Trophoblast cell (in vitro differentiated cells and primary cell): ENCODE measurements at regions not wholly inside any gene's neighbourhood (a gene's known extent, or its start where the extent isn't known, plus 50 kb on each side); places are given as distances from the start of the nearest gene placed in this dataset.
"Not testable (repeated sequence)": the region's sequence is repeated elsewhere in the genome, so short reads cannot be mapped to it uniquely, and the experiment has no call there.

Source experiments
- DNase-seq, 2 donors: peaks; one replicate each; pipeline ENCODE4 v3.0.0-alpha.2; 2016
- H2AFZ ChIP-seq: 2 replicates; pipeline ENCODE4 v1.6.1; 2013; ENCODE audit warnings: low read length, moderate library complexity, mild to moderate bottlenecking; ENCODE audit not compliant: insufficient read depth, poor library complexity
- H2AK5ac ChIP-seq: 2 replicates; pipeline ENCODE4 v1.6.1; 2013; ENCODE audit warnings: mild to moderate bottlenecking, low read length
- H2BK120ac ChIP-seq: 2 replicates; pipeline ENCODE4 v1.6.1; 2013; ENCODE audit warnings: low read length, mild to moderate bottlenecking, moderate library complexity; ENCODE audit not compliant: insufficient read depth, poor library complexity
- H2BK12ac ChIP-seq: 2 replicates; pipeline ENCODE4 v1.6.1; 2013; ENCODE audit warnings: mild to moderate bottlenecking, low read length, moderate library complexity
- H2BK5ac ChIP-seq: 2 replicates; pipeline ENCODE4 v1.6.1; 2013; ENCODE audit warnings: low read length, low read depth, moderate library complexity, mild to moderate bottlenecking; ENCODE audit not compliant: poor library complexity
- H3K14ac ChIP-seq: 2 replicates; pipeline ENCODE4 v1.6.1; 2013; ENCODE audit warnings: mild to moderate bottlenecking, low read length
- H3K18ac ChIP-seq: 2 replicates; pipeline ENCODE4 v1.6.1; 2013; ENCODE audit warnings: mild to moderate bottlenecking, low read length
- H3K23ac ChIP-seq: 2 replicates; pipeline ENCODE4 v1.6.1; 2013; ENCODE audit warnings: low read length
- H3K27ac ChIP-seq: 2 replicates; pipeline ENCODE4 v1.5.1; 2013; ENCODE audit warnings: low read depth, mild to moderate bottlenecking, inconsistent platforms, low read length, moderate library complexity
- H3K27me3 ChIP-seq: 2 replicates; pipeline ENCODE4 v1.6.1; 2013; ENCODE audit warnings: inconsistent platforms, mild to moderate bottlenecking, low read length, moderate library complexity; ENCODE audit not compliant: insufficient read depth
- H3K36me3 ChIP-seq, 2 experiments: 1 replicate in 1 of 2; 2 replicates in 1 of 2; pipeline ENCODE4 v1.6.1; 2013; ENCODE audit warnings: low read length in 2 of 2, mild to moderate bottlenecking in 2 of 2, moderate library complexity in 1 of 2; ENCODE audit not compliant: insufficient read depth in 2 of 2, control insufficient read depth in 1 of 2
- H3K4ac ChIP-seq: 2 replicates; pipeline ENCODE4 v1.6.1; 2013; ENCODE audit warnings: low read depth, mild to moderate bottlenecking, low read length, moderate library complexity
- H3K4me1 ChIP-seq, 2 experiments: 1 replicate in 1 of 2; 2 replicates in 1 of 2; pipeline ENCODE4 v1.6.1; 2013; ENCODE audit warnings: low read length in 2 of 2, mild to moderate bottlenecking in 2 of 2, moderate library complexity in 1 of 2; ENCODE audit not compliant: insufficient read depth in 2 of 2, control insufficient read depth in 1 of 2
- H3K4me2 ChIP-seq: 2 replicates; pipeline ENCODE4 v1.6.1; 2013; ENCODE audit warnings: inconsistent platforms, mild to moderate bottlenecking, low read length, moderate library complexity
- H3K4me3 ChIP-seq: 2 replicates; pipeline ENCODE4 v1.5.1; 2013; ENCODE audit warnings: mild to moderate bottlenecking, low read depth, low read length, inconsistent platforms
- H3K79me1 ChIP-seq: one replicate; pipeline ENCODE4 v1.6.1; 2013; ENCODE audit warnings: low read length
- H3K79me2 ChIP-seq: 2 replicates; pipeline ENCODE4 v1.6.1; 2013; ENCODE audit warnings: low read length, mild to moderate bottlenecking; ENCODE audit not compliant: control insufficient read depth, insufficient read depth, poor library complexity
- H3K9ac ChIP-seq: 2 replicates; pipeline ENCODE4 v1.6.1; 2013; ENCODE audit warnings: mild to moderate bottlenecking, low read length
- H3K9me3 ChIP-seq: 2 replicates; pipeline ENCODE4 v1.6.1; 2013; ENCODE audit warnings: low read depth, mild to moderate bottlenecking, control low read depth, inconsistent platforms, low read length; ENCODE audit not compliant: insufficient read depth
- H4K12ac ChIP-seq: 2 replicates; pipeline ENCODE4 v1.6.1; 2013; ENCODE audit warnings: low read depth, mild to moderate bottlenecking, low read length, moderate library complexity
- H4K8ac ChIP-seq: 2 replicates; pipeline ENCODE4 v1.6.1; 2013; ENCODE audit warnings: low read depth, mild to moderate bottlenecking, low read length, moderate library complexity
- H4K91ac ChIP-seq: one replicate; pipeline ENCODE4 v1.6.1; 2013; ENCODE audit warnings: low read depth, mild to moderate bottlenecking, low read length, moderate library complexity
- WGBS: extraction: QIAGEN DNeasy Blood & Tissue Kit; methylation state at CpG from one replicate; pipeline ENCODE4 v1.1.7; 2013; ENCODE audit warnings: missing lambda C conversion rate; ENCODE audit not compliant: insufficient read length, insufficient coverage; ENCODE audit errors: extremely low coverage; 5-methylcytosine and 5-hydroxymethylcytosine counted together

- H3K9ac ChIP-seq, H2BK120ac ChIP-seq, H3K18ac ChIP-seq, H3K4me1 ChIP-seq, H2BK5ac ChIP-seq, H3K27ac ChIP-seq, H3K79me2 ChIP-seq, H2BK12ac ChIP-seq, H2AK5ac ChIP-seq, H3K27me3 ChIP-seq, H3K4me2 ChIP-seq, H3K9me3 ChIP-seq, DNase-seq, H2AFZ ChIP-seq, H4K12ac ChIP-seq, H3K14ac ChIP-seq, H3K79me1 ChIP-seq, H4K91ac ChIP-seq, H3K4me3 ChIP-seq, H3K23ac ChIP-seq, H4K8ac ChIP-seq, H3K36me3 ChIP-seq, H3K4ac ChIP-seq: not testable (repeated sequence)
- no CpG with 5 or more reads among the region's 3 CpGs for whole genome bisulfite sequencing
Observed at GRCh38 chr2:138099288-138099687, 135.0 kb downstream of the HNMT start.

DNA sequence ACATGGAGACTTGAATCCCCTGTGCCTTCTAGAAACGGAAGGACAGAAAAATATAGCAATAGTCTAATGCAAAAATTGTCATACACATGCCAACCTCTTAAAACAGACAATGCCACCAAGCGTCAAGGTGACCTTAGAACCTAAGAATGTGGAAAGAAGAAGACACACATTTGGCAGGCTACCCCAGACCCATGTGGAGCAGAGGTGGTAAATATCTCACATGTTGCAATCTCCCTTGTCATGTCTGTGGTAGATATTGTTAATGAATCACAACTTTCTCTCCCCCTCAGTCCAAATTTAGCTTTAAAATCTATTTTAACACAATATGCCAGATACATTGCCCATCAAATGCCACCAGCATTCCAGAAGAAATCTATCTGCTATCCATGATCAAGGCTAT, 137.4 kb downstream of the HNMT start:
- no peak overlapping the region for H3K4ac ChIP-seq

DNA sequence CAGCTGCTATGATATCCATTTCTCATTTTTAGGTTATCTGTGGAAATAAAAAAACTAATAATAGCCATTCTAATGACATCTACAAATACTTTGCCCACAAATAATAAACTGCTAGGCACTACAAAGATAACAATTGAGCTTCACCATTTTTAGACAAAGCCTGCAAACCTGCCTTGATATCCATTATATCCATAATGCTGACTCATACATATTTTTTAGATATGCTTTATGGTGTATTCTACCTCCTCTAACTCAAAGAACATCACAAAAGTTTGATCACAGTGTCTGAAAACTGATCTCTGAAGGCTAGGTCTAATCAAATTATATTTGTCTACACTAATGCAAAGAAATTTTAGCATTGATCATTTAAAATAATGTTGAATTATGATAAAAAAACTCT, 138.4 kb downstream of the HNMT start:
- Histone ChIP-seq H3K9ac (no peak overlapping the region), H3K4me3 (no peak overlapping the region), H3K27me3 (no peaks in the 10 kb centered on the region), H3K4ac (no peak overlapping the region), H3K4me1 (peaks cover 0 to 4% of the 10 kb centered on the region in 2 experiments), H3K23ac (no peak overlapping the region), H4K91ac (no peak overlapping the region), H3K14ac (no peak overlapping the region), H2AK5ac (no peak overlapping the region), H3K4me2 (no peak overlapping the region), H2BK5ac (no peak overlapping the region), H3K36me3 (no peaks in the 10 kb centered on the region), H3K79me1 (peaks cover 6% of the 10 kb centered on the region), H3K27ac (no peak overlapping the region), H4K8ac (no peak overlapping the region), H4K12ac (no peak overlapping the region), H2BK120ac (no peak overlapping the region), H2AFZ (no peak overlapping the region), H2BK12ac (no peak overlapping the region), H3K18ac (no peak overlapping the region), H3K79me2 (no peaks in the 10 kb centered on the region), H3K9me3 (no peaks in the 10 kb centered on the region)
- no peak for DNase-seq

More for the DNA sequence above, 137.4 kb downstream of the HNMT start:
- no peak for DNase-seq
- Histone ChIP-seq H4K91ac (no peak overlapping the region), H3K4me1 (peaks cover 0 to 4% of the 10 kb centered on the region in 2 experiments), H3K4me2 (no peak overlapping the region), H3K9ac (no peak overlapping the region), H3K27ac (no peak overlapping the region), H3K14ac (no peak overlapping the region), H3K36me3 (no peaks in the 10 kb centered on the region), H3K79me2 (no peaks in the 10 kb centered on the region), H2AFZ (no peak overlapping the region), H3K9me3 (no peaks in the 10 kb centered on the region), H3K23ac (no peak overlapping the region), H3K4me3 (no peak overlapping the region), H2BK12ac (no peak overlapping the region), H3K79me1 (peaks cover 6% of the 10 kb centered on the region), H2BK5ac (no peak overlapping the region), H3K18ac (no peak overlapping the region), H4K8ac (no peak overlapping the region), H2BK120ac (no peak overlapping the region), H4K12ac (no peak overlapping the region), H2AK5ac (no peak overlapping the region), H3K27me3 (no peaks in the 10 kb centered on the region)
- WGBS: no CpG with 5 or more reads among the region's 2 CpGs

GRCh38 chr2:138103156-138103555, 138.9 kb downstream of the HNMT start:
- H3K23ac ChIP-seq: no peak overlapping the region
- no peaks in the 10 kb centered on the region for H3K36me3 ChIP-seq
- no peak overlapping the region for H3K14ac ChIP-seq
- no peak overlapping the region for H4K91ac ChIP-seq
- H2AK5ac ChIP-seq: no peak overlapping the region
- no peak overlapping the region for H3K4me2 ChIP-seq
- H3K27ac ChIP-seq: no peak overlapping the region
- H3K9ac ChIP-seq: no peak overlapping the region
- H3K4me3 ChIP-seq: no peak overlapping the region
- H2BK12ac ChIP-seq: no peak overlapping the region
- H3K79me1 ChIP-seq: peaks cover 6% of the 10 kb centered on the region
- no peak overlapping the region for H4K8ac ChIP-seq
- H3K27me3 ChIP-seq: no peaks in the 10 kb centered on the region
- H2BK120ac ChIP-seq: no peak overlapping the region
- no peak for DNase-seq
- WGBS: no CpG with 5 or more reads among the region's 1 CpG
- H3K4ac ChIP-seq: no peak overlapping the region
- no peak overlapping the region for H2AFZ ChIP-seq
- peaks cover 0 to 4% of the 10 kb centered on the region in 2 experiments for H3K4me1 ChIP-seq
- no peaks in the 10 kb centered on the region for H3K9me3 ChIP-seq
- no peak overlapping the region for H4K12ac ChIP-seq
- H3K18ac ChIP-seq: no peak overlapping the region
- no peaks in the 10 kb centered on the region for H3K79me2 ChIP-seq
- H2BK5ac ChIP-seq: no peak overlapping the region
